ENCODE measurements at regions not wholly inside any gene's neighbourhood (a gene's known extent, or its start where the extent isn't known, plus 50 kb on each side); places are given as distances from the start of the nearest gene placed in this dataset.

DNA sequence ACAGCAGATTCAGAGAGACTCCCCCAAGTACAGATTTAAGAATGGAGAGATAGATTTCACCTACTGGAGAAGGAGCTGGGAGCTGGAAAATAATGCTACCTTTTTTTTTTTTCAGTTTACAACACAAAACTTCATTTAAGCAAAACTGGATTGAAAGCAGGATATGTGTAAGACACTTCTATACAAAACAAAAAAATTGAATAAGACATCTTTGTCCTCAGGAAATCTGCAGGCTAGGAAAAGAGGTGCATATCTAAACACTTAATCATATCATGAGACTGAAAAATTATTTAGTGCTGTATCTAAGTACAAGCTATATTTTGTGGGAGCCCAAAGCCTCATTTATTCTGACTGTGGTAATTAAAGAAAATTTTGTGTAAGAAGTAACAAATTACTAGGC is 516.1 kb downstream of the ZIC1 start:
- TF ChIP-seq, protein P1, sequence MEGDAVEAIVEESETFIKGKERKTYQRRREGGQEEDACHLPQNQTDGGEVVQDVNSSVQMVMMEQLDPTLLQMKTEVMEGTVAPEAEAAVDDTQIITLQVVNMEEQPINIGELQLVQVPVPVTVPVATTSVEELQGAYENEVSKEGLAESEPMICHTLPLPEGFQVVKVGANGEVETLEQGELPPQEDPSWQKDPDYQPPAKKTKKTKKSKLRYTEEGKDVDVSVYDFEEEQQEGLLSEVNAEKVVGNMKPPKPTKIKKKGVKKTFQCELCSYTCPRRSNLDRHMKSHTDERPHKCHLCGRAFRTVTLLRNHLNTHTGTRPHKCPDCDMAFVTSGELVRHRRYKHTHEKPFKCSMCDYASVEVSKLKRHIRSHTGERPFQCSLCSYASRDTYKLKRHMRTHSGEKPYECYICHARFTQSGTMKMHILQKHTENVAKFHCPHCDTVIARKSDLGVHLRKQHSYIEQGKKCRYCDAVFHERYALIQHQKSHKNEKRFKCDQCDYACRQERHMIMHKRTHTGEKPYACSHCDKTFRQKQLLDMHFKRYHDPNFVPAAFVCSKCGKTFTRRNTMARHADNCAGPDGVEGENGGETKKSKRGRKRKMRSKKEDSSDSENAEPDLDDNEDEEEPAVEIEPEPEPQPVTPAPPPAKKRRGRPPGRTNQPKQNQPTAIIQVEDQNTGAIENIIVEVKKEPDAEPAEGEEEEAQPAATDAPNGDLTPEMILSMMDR (IDR thresholded peaks at IDR 0.05) = no peak
- TF ChIP-seq POLR2A (IDR thresholded peaks at IDR 0.05) = no peak
